ENCODE measurements at regions not wholly inside any gene's neighbourhood (a gene's known extent, or its start where the extent isn't known, plus 50 kb on each side); places are given as distances from the start of the nearest gene placed in this dataset.

- Mint-ChIP-seq H3K27ac (no peak overlapping the region), H3K36me3 (ENCODE audit: insufficient read depth in 2 of 2) (peaks cover 0 to 2% of the 10 kb centered on the region in 2 donors), H3K4me3 (no peak overlapping the region), H3K27me3 (ENCODE audit: low read depth) (no peaks in the 10 kb centered on the region), H3K4me1 (ENCODE audit: low read depth) (no peaks in the 10 kb centered on the region), H3K9me3 (peaks cover 4 to 6% of the 10 kb centered on the region in 2 donors)
- DNase-seq (no peak), ATAC-seq (replicated peaks in 1 of 2) (no peak)
Measured at GRCh38 chr3:99218468-99218867, 317.0 kb upstream of the DCBLD2 start.

- DNase-seq (no peak), ATAC-seq (replicated peaks in 1 of 2) (no peak)
- no peak overlapping the region for H3K27ac Mint-ChIP-seq
- no peaks in the 10 kb centered on the region for H3K4me1 Mint-ChIP-seq (ENCODE audit: low read depth)
- no peaks in the 10 kb centered on the region for H3K27me3 Mint-ChIP-seq (ENCODE audit: low read depth)
- no peak overlapping the region for H3K4me3 Mint-ChIP-seq
- peaks cover 0 to 2% of the 10 kb centered on the region in 2 donors for H3K9me3 Mint-ChIP-seq
- H3K36me3 Mint-ChIP-seq (ENCODE audit: insufficient read depth in 2 of 2) = no peaks in the 10 kb centered on the region
Measured at GRCh38 chr3:99212969-99213368, 311.5 kb upstream of the DCBLD2 start.

- H3K4me3 Mint-ChIP-seq = no peak overlapping the region
Measured at GRCh38 chr3:99211309-99211708, 309.8 kb upstream of the DCBLD2 start.

GRCh38 chr3:99199021-99199420 lies 297.5 kb upstream of the DCBLD2 start:
- Mint-ChIP-seq H3K9me3 (peaks cover 2% of the 10 kb centered on the region in 2 donors), H3K27me3 (ENCODE audit: low read depth) (no peaks in the 10 kb centered on the region), H3K4me1 (ENCODE audit: low read depth) (no peaks in the 10 kb centered on the region), H3K36me3 (ENCODE audit: insufficient read depth in 2 of 2) (no peaks in the 10 kb centered on the region), H3K4me3 (no peak overlapping the region), H3K27ac (no peak overlapping the region)
- ATAC-seq (replicated peaks in 1 of 2) = no peak
- DNase-seq = no peak

More at GRCh38 chr3:99211309-99211708, 309.8 kb upstream of the DCBLD2 start:
- H3K27ac Mint-ChIP-seq = no peak overlapping the region
- no peaks in the 10 kb centered on the region for H3K36me3 Mint-ChIP-seq (ENCODE audit: insufficient read depth in 2 of 2)
- peaks cover 0 to 4% of the 10 kb centered on the region in 2 donors for H3K9me3 Mint-ChIP-seq
- DNase-seq (no peak), ATAC-seq (replicated peaks in 1 of 2) (no peak)
- no peaks in the 10 kb centered on the region for H3K4me1 Mint-ChIP-seq (ENCODE audit: low read depth)
- H3K27me3 Mint-ChIP-seq (ENCODE audit: low read depth) = no peaks in the 10 kb centered on the region

GRCh38 chr3:99191186-99191585 lies 289.7 kb upstream of the DCBLD2 start:
- Mint-ChIP-seq H3K27me3 (ENCODE audit: low read depth) (no peaks in the 10 kb centered on the region), H3K4me1 (ENCODE audit: low read depth) (no peaks in the 10 kb centered on the region), H3K9me3 (no peaks in the 10 kb centered on the region), H3K27ac (no peak overlapping the region), H3K36me3 (ENCODE audit: insufficient read depth in 2 of 2) (no peaks in the 10 kb centered on the region), H3K4me3 (no peak overlapping the region)
- ATAC-seq (replicated peaks in 1 of 2) = no peak
- no peak for DNase-seq

- Mint-ChIP-seq H3K4me1 (ENCODE audit: low read depth) (no peaks in the 10 kb centered on the region), H3K9me3 (no peaks in the 10 kb centered on the region), H3K4me3 (no peak overlapping the region), H3K27ac (no peak overlapping the region), H3K36me3 (ENCODE audit: insufficient read depth in 2 of 2) (no peaks in the 10 kb centered on the region), H3K27me3 (ENCODE audit: low read depth) (no peaks in the 10 kb centered on the region)
- no peak for DNase-seq
- no peak for ATAC-seq (replicated peaks in 1 of 2)
Measured at GRCh38 chr3:99188936-99189335, 287.4 kb upstream of the DCBLD2 start.

GRCh38 chr3:99186016-99186415 lies 284.5 kb upstream of the DCBLD2 start:
- Mint-ChIP-seq H3K4me1 (ENCODE audit: low read depth) (no peaks in the 10 kb centered on the region), H3K4me3 (no peak overlapping the region), H3K9me3 (no peaks in the 10 kb centered on the region), H3K27me3 (ENCODE audit: low read depth) (no peaks in the 10 kb centered on the region), H3K27ac (no peak overlapping the region), H3K36me3 (ENCODE audit: insufficient read depth in 2 of 2) (no peaks in the 10 kb centered on the region)
- no peak for DNase-seq
- no peak for ATAC-seq (replicated peaks in 1 of 2)

- Mint-ChIP-seq H3K27me3 (ENCODE audit: low read depth) (peaks cover 12% of the 10 kb centered on the region), H3K9me3 (peaks cover 2 to 4% of the 10 kb centered on the region in 2 donors), H3K4me1 (ENCODE audit: low read depth) (no peaks in the 10 kb centered on the region), H3K4me3 (no peak overlapping the region), H3K27ac (no peak overlapping the region), H3K36me3 (ENCODE audit: insufficient read depth in 2 of 2) (no peaks in the 10 kb centered on the region)
- DNase-seq (no peak), ATAC-seq (replicated peaks in 1 of 2) (no peak)
Measured at GRCh38 chr3:99176169-99176964, 274.9 kb upstream of the DCBLD2 start.

GRCh38 chr3:99175276-99175812 lies 273.8 kb upstream of the DCBLD2 start:
- Mint-ChIP-seq H3K4me3 (no peak overlapping the region), H3K4me1 (ENCODE audit: low read depth) (no peaks in the 10 kb centered on the region), H3K27ac (no peak overlapping the region), H3K27me3 (ENCODE audit: low read depth) (peaks cover 12% of the 10 kb centered on the region), H3K9me3 (peaks cover 2 to 4% of the 10 kb centered on the region in 2 donors), H3K36me3 (ENCODE audit: insufficient read depth in 2 of 2) (no peaks in the 10 kb centered on the region)
- DNase-seq = no peak
- ATAC-seq (replicated peaks in 1 of 2) = no peak

GRCh38 chr3:99172736-99173657 lies 271.5 kb upstream of the DCBLD2 start:
- Mint-ChIP-seq H3K27me3 (ENCODE audit: low read depth) (peaks cover 12% of the 10 kb centered on the region), H3K4me1 (ENCODE audit: low read depth) (no peaks in the 10 kb centered on the region), H3K27ac (no peak overlapping the region), H3K4me3 (no peak overlapping the region), H3K9me3 (peaks cover 1 to 6% of the 10 kb centered on the region in 2 donors), H3K36me3 (ENCODE audit: insufficient read depth in 2 of 2) (no peaks in the 10 kb centered on the region)
- ATAC-seq (replicated peaks in 1 of 2) (no peak), DNase-seq (peak; percentile 14 to 29)

GRCh38 chr3:99171800-99172199 lies 270.3 kb upstream of the DCBLD2 start:
- no peak overlapping the region for H3K27ac Mint-ChIP-seq
- no peaks in the 10 kb centered on the region for H3K4me1 Mint-ChIP-seq (ENCODE audit: low read depth)
- H3K36me3 Mint-ChIP-seq (ENCODE audit: insufficient read depth in 2 of 2) = no peaks in the 10 kb centered on the region
- DNase-seq (no peak), ATAC-seq (replicated peaks in 1 of 2) (no peak)
- peaks cover 12% of the 10 kb centered on the region for H3K27me3 Mint-ChIP-seq (ENCODE audit: low read depth)
- no peak overlapping the region for H3K4me3 Mint-ChIP-seq
- peaks cover 0 to 6% of the 10 kb centered on the region in 2 donors for H3K9me3 Mint-ChIP-seq

GRCh38 chr3:99170867-99171517 lies 269.5 kb upstream of the DCBLD2 start:
- Mint-ChIP-seq H3K4me1 (ENCODE audit: low read depth) (no peaks in the 10 kb centered on the region), H3K4me3 (no peak overlapping the region), H3K27ac (no peak overlapping the region), H3K36me3 (ENCODE audit: insufficient read depth in 2 of 2) (no peaks in the 10 kb centered on the region), H3K9me3 (peaks cover 0 to 6% of the 10 kb centered on the region in 2 donors), H3K27me3 (ENCODE audit: low read depth) (peaks cover 12% of the 10 kb centered on the region)
- DNase-seq (no peak), ATAC-seq (replicated peaks in 1 of 2) (no peak)

- Mint-ChIP-seq H3K36me3 (ENCODE audit: insufficient read depth in 2 of 2) (no peaks in the 10 kb centered on the region), H3K4me3 (no peak overlapping the region), H3K9me3 (peaks cover 0 to 6% of the 10 kb centered on the region in 2 donors), H3K27me3 (ENCODE audit: low read depth) (no peaks in the 10 kb centered on the region), H3K4me1 (ENCODE audit: low read depth) (no peaks in the 10 kb centered on the region), H3K27ac (no peak overlapping the region)
- ATAC-seq (replicated peaks in 1 of 2) (no peak), DNase-seq (no peak)
Measured at GRCh38 chr3:99167071-99167470, 265.6 kb upstream of the DCBLD2 start.

Measured in activated T-cell treated with anti-CD3 and anti-CD28 coated beads, Interleukin-2, amount 50 U/mL, for 72 hours (primary cell).